NCI-H345 treated with DMSO at 0.1 percent for 48 hours (cell line): ENCODE measurements at regions not wholly inside any gene's neighbourhood (a gene's known extent, or its start where the extent isn't known, plus 50 kb on each side); places are given as distances from the start of the nearest gene placed in this dataset.
"Not testable (repeated sequence)": the region's sequence is repeated elsewhere in the genome, so short reads cannot be mapped to it uniquely, and the experiment has no call there.

ENCODE experiments used
- DNase-seq: peaks from one replicate; lab custom pipeline; 2025; ENCODE audit not compliant: unreplicated experiment; lab: John Stamatoyannopoulos, UW

- no peak for DNase-seq
These were observed 173.9 kb upstream of the PPP1R26 start for GRCh38 chr9:135305546-135306180.

DNA sequence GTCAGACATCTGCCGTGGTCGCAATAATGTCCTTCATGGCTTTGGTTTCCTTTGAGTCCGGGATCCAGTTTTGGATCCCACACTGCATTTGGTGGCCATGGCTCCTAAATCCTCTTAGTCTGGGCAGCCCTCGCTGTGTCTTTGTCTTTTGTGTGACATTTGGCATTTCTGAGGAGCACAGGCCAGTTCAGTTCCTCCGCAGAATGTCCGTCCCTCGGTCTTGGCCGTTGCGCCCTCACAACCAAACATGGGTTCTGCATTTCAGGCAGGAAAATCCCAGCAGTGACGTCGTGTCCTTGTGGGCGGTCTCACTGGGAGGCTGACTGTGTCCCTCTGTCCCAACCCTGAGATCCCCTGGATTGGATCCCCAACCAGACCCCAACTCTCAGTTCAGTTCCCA, 172.9 kb upstream of the PPP1R26 start:
- no peak for DNase-seq

DNA sequence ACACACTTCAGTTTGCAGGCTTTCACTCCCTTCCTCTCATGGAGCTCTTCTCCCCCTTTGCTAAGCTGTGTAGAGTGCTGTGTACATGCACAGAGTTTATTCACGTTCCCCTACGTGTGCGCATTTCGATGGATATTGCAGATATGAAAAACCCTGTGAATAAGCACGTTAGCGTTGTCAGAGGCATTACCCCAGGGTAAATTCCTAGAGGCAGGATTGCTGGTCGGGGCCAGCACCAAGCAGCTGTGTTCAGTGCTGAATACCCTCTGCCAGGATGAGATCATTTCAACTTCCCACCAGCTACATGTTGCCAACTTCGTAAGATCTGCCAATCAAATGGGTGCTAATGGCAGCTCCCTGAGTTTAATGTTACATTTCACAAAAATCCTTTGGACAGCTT, 172.3 kb upstream of the PPP1R26 start:
- DNase-seq: no peak

DNA sequence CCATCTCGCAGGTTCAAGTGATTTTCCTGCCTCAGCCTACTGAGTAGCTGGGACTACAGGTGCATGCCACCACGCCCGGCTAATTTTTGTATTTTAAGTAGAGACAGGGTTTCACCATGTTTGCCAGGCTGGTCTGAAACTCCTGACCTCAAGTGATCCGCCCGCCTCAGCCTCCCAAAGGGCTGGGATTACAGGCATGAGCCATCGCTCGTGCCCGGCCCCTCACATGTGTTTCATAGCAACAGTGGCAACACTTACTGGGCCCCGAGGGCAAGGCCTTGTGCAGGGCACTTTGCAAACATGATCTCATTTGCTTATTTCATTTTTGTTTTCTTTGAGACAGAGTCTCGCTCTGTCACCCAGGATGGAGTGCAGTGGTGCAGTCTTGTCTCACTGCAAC, 171.7 kb upstream of the PPP1R26 start:
- DNase-seq: not testable (repeated sequence)

DNA sequence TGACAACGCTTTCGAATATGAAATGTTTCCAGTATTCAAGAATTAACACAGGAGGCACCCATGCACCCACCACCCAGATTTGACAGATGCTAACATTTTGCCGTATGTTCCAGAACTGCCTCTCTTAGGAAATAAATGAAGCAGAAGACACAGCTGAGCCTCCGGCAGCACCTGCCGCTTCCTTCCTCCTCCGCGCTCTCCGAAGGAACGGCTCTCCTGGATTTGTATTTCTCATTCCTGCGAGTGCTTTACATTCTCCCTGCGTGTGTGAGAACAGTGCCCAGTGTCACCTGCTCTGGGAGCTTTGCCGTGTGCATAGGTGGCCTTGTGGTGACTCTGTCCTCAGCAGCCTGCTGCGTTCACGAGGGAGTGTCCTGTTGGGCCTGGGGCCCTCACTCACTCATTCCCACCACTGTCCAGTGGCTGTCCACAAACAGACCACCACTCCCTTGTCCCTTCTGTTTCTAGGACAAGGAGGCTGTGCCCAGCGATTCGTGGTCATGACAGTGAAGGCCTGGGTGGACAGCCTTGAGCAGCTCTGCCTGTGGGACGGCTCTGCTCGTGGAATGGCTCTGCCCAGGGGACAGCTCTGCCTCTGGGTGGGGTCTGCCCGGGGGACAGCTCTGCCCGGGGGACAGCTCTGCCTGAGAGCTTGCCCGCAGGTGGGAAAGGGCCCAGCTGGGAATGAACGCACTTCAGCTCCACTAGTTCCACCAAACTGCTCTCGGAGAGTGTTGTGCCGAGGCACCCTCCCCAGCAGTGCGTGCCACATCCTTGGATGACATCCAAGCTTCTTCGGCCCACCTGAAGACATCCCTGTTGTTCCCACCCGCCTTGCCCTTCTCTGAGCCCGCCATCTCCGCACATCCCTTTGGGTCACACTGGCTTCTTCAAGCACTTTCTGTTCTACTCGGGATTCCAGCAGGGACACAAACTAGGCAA, 170.5 kb upstream of the PPP1R26 start:
- DNase-seq: no peak

DNA sequence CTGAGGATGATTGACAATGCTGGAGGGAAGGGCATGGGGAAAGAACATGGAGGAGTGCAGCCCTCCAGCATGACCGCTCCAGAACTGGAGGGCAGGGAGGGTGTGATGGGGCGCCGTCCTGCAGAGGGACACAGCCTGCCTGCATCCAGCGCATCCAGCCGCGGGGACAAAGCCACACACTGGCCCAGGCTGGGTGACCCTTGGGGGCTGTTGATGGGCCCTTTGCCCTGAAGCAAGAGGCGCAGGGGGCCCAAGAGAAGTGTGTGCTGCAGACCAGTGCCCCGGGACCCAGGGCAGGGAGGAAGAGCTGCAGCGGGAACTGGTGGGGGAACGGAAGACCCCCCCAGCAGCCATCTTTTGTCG, 169.8 kb upstream of the PPP1R26 start:
- no peak for DNase-seq

DNA sequence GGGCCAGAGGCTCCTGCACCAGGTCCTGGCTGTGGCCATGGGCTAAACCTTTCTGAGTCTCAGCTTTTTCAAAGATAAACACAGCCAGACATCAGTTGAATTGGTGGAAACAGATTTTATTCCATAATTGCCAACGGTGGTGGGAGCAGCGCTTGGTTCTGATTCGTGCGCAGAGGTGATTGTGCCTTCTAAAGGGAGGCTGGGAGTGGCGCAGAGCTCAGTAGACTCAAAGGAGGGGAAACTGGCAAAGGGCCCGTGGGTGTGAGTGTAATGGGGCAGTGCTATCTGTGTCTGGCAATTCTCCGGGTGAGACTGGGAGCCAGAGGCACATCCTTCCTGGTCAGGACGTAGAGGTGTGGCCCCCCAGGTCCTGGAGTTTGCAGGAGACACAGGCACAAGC, 169.4 kb upstream of the PPP1R26 start:
- DNase-seq: no peak

- no peak for DNase-seq
These were observed 164.0 kb upstream of the PPP1R26 start for GRCh38 chr9:135315572-135315971.

DNA sequence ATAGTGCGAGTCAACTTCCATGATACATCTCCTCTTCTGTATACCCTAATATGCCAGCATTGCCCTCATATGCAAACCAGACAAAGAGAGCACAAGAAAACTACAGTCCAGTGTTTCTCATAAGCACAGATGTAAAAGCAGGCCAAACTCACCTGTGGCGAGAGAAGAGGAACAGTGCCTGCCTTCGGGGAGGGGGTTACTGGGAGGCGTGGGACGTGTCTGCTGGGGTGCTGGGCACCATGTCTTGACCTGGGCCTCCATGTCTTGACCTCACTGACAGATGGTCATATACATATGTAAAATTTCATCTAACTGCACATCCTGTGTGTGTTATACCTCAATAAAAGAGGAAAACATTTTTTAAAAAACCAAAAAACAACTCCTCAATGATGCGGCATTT, 159.3 kb upstream of the PPP1R26 start:
- no peak for DNase-seq

- no peak for DNase-seq
These were observed 158.6 kb upstream of the PPP1R26 start for GRCh38 chr9:135320943-135321342.

DNA sequence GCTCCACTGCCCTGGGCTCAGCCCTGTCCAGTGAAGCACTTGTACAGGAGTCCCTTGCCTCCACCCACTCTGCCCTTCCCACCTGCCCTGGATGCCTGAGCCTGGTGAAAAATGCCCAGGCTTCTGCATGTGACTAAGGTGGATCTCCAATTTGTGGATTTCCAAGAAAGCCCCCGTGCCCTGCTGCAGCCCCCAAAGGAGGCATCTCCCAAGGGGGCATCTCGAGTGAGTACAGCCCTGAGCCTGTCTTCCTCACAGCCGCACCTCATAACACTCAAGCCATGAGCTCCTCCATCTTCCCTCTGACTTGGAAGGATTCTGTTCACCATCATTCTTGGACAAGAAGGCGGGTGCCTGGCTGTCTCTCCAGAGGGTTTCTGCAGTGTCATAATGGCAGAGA, 158.0 kb upstream of the PPP1R26 start:
- DNase-seq: no peak

- DNase-seq: no peak
These were observed 155.3 kb upstream of the PPP1R26 start for GRCh38 chr9:135324329-135324728.

DNA sequence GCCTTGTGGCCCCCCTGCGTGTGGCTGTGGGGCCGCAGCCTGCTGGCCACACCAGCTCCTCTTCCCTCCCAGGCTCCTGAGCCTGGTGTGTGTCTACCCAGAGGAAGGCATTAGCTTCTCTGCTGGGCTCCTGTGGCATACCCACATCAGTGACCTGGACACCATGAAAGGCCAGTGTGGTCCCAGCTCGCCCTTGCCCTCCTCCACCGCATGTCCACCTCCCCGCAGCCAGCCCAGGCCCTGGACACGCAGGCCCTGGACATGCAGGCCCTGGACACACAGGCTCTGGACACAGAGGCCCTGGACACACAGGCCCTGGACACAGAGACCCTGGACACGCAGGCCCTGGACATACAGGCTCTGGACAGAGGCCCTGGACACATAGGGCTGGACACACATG, 153.4 kb upstream of the PPP1R26 start:
- no peak for DNase-seq

- DNase-seq: no peak
These were observed 152.9 kb upstream of the PPP1R26 start for GRCh38 chr9:135326633-135327152.

DNA sequence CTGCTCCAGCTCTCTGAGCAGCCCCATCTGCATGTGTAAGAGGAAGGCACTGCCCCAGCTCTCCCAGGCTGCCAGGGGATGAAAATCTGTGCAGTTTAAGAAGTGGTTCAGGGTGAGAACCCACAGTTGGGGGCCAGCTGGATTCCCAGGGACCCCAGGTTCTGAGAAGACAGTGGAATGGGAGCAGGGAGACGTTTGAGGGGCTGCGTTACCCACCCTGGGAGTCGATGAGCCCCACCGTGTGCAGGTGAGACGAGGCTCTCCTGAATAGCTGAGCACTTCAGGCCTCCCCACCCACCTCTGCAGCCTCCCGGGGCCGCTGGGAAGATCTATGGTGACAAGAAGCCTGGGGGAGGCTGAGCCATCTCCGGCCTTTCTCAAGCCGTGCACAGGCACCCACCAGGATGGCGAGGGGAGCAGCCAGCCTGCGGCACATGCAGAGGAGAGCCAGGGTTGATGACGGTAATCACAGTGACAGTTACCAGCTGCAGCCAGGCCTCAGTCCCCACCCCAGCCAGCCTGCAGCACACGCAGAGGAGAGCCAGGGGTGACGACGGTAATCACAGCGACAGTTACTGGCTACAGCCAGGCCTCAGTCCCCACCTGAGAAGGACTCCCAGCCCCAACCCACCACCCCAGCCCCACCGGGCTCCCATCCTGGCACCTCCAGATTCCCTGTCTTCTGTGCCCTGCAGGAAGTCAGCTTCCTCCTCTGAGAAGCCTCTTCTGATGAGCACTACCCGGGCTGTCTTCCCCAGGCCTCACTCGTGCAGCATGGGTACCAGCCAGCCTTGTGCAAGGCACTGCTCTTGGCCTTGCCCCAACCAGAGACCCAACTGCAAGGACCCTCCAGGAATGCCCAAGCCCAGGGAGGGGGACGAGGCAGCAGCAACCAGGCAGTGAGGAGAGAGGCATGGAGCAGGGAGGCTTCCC, 150.8 kb upstream of the PPP1R26 start:
- no peak for DNase-seq

DNA sequence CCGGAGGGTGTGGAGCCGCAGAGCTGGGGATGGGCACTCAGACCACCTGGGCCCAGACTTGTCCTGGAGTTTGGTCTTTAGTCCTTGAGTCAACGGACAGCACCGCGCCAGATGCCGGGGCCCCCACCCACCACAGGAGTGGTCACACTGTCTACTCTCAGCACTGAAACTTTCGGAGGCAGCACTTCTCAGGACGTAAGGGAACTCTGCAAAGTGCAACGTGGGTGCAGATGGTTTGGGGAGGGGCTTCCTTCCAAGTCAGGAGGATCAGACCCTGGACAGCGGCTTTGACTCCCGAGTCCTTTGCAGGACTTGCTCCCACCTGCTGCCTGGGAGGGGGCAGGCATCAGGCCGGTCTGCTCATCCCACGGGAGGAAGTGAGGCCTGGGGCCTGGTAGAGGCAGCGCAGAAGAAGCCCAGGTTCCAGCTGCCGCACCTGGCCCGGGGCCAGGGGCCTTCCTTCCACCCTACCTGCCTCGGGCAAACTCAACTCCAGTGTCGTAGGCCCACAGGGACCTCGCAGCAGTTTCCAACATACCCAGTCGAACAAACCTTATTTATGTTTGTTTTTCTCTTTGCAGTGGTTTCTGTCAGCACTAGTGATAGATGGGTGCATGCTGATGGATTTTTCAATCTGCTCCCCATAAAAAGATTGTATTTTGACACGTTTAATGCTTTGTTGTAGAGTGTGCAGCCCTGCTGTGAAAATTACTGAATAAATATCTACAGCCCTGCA, 149.8 kb upstream of the PPP1R26 start:
- peak; percentile 98 for DNase-seq

GRCh38 chr9:135330307-135330631, 149.3 kb upstream of the PPP1R26 start:
- no peak for DNase-seq

- DNase-seq: no peak
These were observed 148.6 kb upstream of the PPP1R26 start for GRCh38 chr9:135330685-135331590.

DNA sequence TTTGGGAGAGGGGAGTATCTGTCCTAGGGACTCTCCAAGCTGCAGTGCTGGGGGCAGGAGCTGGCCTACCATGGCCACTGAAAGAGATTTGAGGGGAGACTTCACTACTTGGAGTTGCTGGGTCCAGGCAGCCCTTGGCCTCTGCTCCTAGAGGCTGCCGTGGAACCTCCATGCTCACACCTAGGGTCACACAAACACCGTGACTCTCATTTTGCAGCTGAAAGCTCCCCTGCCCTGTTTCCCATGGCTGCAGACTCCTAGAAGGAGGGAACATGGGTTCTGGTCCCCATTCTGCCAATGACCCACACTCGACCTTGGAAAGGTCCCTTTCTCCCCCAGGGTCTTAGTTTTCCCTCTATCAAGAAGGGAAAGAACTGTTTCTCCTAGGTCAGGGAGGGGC, 147.1 kb upstream of the PPP1R26 start:
- DNase-seq: no peak
